ES-I3 (cell line): ENCODE measurements at regions not wholly inside any gene's neighbourhood (a gene's known extent, or its start where the extent isn't known, plus 50 kb on each side); places are given as distances from the start of the nearest gene placed in this dataset.

ENCODE experiments used
- H3K36me3 ChIP-seq: 2 replicates; pipeline ENCODE4 v1.6.1; 2013; ENCODE audit warnings: mild to moderate bottlenecking, low read length, control low read depth, moderate library complexity; ENCODE audit not compliant: insufficient read depth
- H3K4me1 ChIP-seq: 2 replicates; pipeline ENCODE4 v1.6.1; 2013; ENCODE audit warnings: mild to moderate bottlenecking, control low read depth, low read length; ENCODE audit not compliant: insufficient read depth
- H3K9ac ChIP-seq: 2 replicates; pipeline ENCODE4 v1.6.1; 2013; ENCODE audit warnings: low read depth, mild to moderate bottlenecking, low read length, moderate library complexity
- H3K9me3 ChIP-seq: 2 replicates; pipeline ENCODE4 v1.6.1; 2013; ENCODE audit warnings: mild to moderate bottlenecking, low read length, moderate library complexity; ENCODE audit not compliant: control insufficient read depth, insufficient read depth

DNA sequence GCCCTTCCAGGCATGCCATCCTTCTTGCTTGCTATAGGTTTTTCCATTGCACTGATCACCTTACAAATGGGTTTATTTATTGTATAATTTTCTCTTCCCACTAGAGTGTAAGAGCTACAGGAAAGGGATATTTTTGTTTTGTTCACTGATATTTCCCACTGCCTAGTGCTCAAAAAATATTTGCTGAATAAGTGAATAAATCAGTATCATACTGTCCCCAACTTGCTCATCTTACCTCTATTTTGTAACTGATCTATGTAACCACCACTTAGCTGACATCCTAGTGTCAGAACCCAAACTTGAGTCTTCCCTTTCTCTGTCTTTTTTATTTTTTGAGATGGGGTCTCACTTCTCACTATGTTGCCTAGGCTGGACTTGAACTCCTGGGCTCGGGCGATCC lies 87.6 kb upstream of the TBC1D3K start:
- H3K9ac ChIP-seq = no peak overlapping the region
- no peaks in the 10 kb centered on the region for H3K4me1 ChIP-seq
- no peaks in the 10 kb centered on the region for H3K36me3 ChIP-seq
- H3K9me3 ChIP-seq = no peaks in the 10 kb centered on the region

DNA sequence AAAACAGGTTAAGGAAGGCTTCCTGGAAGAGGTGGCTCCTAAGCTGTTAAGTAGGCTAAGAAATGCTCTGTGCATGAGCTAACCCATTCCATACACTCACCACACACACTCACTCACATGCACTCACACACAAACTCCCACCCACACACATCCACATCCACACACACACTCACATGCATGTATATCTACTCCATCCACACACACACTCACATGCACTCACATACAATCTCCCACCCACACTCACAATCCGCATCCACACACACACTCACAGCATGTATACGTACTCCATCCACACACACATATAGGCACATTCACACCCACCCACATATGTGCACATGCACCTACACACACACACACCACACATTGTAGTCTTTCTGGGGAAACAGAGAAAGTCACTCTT lies 89.3 kb upstream of the HNF1B start:
- Histone ChIP-seq H3K36me3 (no peaks in the 10 kb centered on the region), H3K9ac (no peak overlapping the region), H3K9me3 (no peaks in the 10 kb centered on the region), H3K4me1 (peaks cover 10% of the 10 kb centered on the region)

DNA sequence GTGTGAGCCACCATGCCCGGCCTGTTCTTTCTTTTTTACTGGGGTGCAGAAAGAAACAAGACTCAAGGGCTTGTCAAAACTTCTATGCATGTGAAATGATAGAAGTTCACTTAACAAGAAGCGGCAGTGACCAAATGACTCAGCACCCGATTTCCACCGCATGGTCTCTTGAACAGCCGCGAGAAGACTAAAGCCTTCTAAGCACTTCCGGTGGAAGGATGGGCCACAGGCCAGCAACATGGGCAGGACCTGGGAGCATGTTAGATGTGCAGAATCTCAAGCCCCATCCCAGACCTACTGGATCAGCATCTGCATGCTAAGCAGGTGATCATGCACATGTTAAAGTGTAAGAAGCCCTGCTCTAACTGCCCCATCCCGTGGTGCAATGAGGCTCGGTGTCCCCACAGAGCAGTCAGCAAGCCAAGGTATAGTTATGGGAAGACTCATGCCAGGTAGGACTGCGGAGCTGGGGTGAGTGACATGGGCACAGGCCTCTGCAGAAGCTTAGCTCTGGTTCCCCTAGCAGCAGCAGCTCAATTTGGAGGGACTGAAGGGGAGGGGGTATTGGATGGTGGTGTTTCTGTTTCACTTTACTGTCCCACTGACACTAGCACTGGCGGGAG lies 88.5 kb upstream of the HNF1B start:
- no peak overlapping the region for H3K9ac ChIP-seq
- no peaks in the 10 kb centered on the region for H3K36me3 ChIP-seq
- no peaks in the 10 kb centered on the region for H3K9me3 ChIP-seq
- H3K4me1 ChIP-seq = peaks cover 18% of the 10 kb centered on the region

DNA sequence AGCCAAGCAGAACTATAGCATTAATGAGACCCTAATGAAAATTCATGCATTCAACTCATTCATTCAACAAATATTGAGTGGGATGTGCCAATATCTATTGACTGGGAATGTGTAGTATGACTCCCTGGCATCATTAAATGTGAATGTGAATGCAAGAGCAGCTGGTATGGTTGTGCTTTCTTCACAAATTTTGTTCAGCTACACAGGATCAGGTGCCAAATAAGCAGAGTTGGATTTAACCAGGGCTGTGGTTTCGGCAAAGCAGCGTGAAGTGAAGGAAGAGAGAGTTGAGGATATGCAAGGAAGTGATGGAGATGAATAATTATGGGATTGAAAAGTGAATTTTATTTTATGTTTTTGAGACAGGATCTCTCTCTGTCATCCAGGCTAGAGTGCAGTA lies 87.1 kb upstream of the HNF1B start:
- Histone ChIP-seq H3K4me1 (peaks cover 19% of the 10 kb centered on the region), H3K9me3 (no peaks in the 10 kb centered on the region), H3K36me3 (no peaks in the 10 kb centered on the region), H3K9ac (no peak overlapping the region)

- Histone ChIP-seq H3K4me1 (peaks cover 19% of the 10 kb centered on the region), H3K36me3 (no peaks in the 10 kb centered on the region), H3K9me3 (no peaks in the 10 kb centered on the region), H3K9ac (no peak overlapping the region)
These were observed 86.6 kb upstream of the HNF1B start for GRCh38 chr17:37831492-37831891.

DNA sequence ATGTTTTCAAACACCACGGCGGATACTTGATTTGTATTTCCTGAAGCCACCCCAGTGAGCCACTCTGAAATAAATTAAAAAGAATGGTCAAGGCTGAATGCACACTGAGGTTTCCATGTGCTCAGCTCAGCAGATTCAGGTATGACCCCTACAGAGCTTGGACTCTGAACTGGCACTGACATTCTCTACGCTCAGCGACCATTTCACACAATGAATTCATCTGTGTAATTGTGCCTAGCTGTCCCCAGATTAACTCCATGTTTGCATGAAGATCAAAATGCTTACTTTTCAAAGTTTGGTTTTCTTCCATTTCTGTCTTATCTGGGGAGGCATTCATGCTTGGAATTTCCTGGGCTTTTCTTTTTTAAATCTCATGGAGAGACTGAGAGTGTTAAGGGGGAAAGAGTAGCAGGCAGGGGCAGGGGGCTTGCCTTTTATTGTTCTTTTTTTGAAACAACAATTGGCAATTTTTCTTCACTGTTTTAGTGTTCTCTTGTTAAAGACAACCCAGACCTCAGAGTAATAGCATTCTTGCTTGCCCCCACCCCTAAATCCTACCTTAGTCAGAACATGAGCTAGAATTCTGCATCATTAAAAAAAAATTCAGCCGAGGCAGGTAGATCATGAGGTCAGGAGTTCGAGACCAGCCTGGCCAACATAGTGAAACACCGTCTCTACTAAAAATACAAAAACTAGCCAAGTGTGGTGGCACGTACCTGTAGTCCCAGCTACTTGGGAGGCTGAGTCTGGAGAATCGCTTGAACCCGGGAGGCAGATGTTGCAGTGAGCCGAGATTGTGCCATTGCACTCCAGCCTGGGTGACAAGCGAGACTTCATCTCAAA lies 85.5 kb upstream of the HNF1B start:
- H3K36me3 ChIP-seq = no peaks in the 10 kb centered on the region
- H3K9ac ChIP-seq = no peak overlapping the region
- no peaks in the 10 kb centered on the region for H3K9me3 ChIP-seq
- H3K4me1 ChIP-seq = peaks cover 22% of the 10 kb centered on the region

DNA sequence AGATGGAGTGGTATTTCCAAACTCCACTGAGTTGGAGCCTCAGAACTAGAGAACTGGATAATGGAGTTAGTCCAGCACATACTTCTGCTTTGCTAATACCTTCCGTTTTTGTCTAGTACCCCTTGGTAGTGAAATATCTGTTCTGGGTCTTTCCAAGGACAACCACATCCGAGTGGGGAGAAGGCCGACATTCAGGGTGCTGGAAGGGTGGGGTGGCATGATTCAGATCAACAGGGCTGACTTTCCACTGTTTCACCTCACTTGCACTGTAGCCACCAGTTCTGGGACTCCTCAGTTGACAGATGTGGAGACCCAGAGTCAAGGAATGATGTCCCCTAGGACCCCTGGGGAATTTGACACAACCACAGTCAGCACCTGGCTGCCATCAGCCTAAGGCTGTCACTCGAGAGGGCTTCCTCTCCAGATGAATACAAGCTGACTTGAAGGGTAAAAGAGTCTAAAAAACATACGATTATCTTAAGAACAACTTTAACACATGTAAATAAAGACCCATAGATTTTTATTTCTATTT lies 84.8 kb upstream of the HNF1B start:
- H3K36me3 ChIP-seq = no peaks in the 10 kb centered on the region
- H3K9ac ChIP-seq = no peak overlapping the region
- H3K4me1 ChIP-seq = peaks cover 28% of the 10 kb centered on the region
- no peaks in the 10 kb centered on the region for H3K9me3 ChIP-seq

DNA sequence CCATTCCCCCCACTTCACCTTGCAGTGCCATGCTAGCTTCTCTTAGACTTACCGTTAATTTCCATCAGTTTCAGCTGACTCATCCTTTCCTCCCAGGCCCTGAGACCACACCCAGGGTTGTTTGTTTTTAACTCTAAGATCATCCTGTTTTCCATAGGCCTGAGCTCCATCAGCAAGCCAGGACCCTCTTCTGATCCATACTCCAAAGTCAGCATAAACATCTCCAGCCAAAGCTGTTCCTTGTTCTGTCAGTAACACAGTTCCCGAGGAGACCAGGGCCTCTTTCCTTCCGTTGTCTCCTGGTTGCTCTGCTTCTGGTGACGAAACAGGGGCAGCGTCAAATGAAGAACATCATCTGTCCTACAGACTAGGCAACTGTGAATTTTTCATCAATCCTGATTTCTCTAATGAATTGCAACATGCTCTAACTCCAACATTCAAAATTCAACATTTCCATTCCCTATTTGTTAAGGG lies 83.8 kb upstream of the HNF1B start:
- Histone ChIP-seq H3K9ac (no peak overlapping the region), H3K9me3 (no peaks in the 10 kb centered on the region), H3K36me3 (no peaks in the 10 kb centered on the region), H3K4me1 (peaks cover 31% of the 10 kb centered on the region)

GRCh38 chr17:37827905-37828650 lies 83.2 kb upstream of the HNF1B start:
- H3K36me3 ChIP-seq = no peaks in the 10 kb centered on the region
- no peaks in the 10 kb centered on the region for H3K9me3 ChIP-seq
- H3K4me1 ChIP-seq = peaks cover 31% of the 10 kb centered on the region
- no peak overlapping the region for H3K9ac ChIP-seq

DNA sequence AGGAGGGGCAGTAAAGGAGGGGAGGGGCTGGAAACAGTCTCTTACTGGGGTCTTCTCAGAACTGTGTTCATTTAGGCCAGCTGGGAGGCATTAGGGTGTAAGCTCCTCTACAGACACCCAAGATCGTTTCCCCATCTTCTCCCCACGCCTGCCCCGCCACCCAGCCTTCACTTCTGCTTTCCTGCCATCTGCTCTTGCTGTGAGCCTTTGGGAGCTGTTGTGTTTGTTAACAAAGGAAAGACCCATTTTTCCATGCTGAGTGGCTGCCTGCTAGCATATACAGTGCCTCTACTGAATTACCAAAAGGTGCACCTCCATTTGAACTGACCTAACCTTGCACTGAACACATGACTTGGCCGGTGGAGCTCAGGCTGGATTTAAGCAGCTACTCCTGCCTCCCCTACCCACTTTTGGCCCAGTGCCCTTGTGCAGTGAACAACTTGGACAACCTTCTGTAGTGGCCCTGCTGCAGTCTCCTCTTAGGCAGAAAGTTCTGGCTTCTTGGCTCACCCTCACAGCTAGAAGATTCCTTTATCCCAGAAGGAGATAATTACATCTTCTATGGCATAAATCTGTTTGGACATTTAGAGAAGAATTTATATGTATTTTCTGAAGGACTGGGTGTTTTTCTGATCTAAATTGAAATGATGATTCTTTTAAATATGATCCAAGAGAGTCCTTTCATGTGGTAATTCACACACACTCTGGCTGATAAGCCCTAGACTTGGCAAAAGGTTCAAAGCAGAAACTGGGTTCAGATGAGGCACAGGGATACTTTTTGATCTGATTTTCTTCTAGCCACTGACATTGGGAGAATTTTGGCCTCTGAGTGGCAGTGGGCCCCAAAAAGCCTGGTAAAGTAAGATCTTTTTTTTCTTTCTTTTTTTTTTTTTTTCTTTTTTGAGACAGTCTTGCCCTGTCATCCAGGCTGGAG lies 81.9 kb upstream of the HNF1B start:
- Histone ChIP-seq H3K9ac (no peak overlapping the region), H3K36me3 (no peaks in the 10 kb centered on the region), H3K4me1 (peaks cover 31% of the 10 kb centered on the region)

DNA sequence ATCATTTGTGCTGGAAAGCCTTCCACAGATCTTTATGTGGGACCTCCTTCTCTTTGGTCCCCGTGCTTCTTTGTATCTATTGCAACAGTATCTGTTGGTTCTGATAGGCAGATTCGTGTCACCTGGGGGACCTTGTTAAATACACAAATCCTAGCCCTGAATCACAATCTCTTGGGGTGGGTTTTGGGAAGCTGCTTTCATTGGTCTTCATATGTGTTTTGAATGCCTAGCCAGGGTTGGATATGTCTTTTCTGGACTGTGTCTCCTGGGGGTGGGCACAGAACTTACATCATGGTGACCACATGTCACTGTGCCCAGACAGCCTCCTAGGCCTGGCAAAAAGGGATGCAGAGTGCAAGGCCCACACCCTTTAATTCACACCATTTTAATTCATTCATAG lies 81.0 kb upstream of the HNF1B start:
- H3K9me3 ChIP-seq = no peaks in the 10 kb centered on the region
- H3K4me1 ChIP-seq = peaks cover 31% of the 10 kb centered on the region
- H3K9ac ChIP-seq = no peak overlapping the region
- H3K36me3 ChIP-seq = no peaks in the 10 kb centered on the region

More for the DNA sequence above, 81.9 kb upstream of the HNF1B start:
- no peaks in the 10 kb centered on the region for H3K9me3 ChIP-seq

- H3K9ac ChIP-seq = no peak overlapping the region
- no peaks in the 10 kb centered on the region for H3K36me3 ChIP-seq
- H3K4me1 ChIP-seq = peaks cover 28% of the 10 kb centered on the region
- no peaks in the 10 kb centered on the region for H3K9me3 ChIP-seq
These were observed 80.0 kb upstream of the HNF1B start for GRCh38 chr17:37824534-37825485.

DNA sequence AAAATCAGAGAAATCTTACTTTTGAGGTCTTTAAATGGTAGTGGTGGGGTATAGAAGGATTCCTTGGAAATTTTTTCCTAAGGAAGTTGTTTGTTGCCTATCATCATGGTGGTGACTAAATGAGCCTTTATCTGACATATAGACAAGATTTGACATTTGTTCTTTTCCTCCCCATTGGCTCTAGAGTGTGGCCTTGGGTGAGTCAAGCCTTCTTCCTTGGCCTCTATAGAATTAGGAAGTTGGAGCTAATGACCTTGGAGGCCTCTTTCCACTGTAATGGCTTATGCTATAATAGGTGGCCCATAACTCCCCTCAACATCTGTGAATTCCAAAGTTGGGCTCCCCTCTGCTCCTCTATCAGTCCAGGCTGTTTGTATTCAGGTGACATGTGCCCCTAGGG lies 79.1 kb upstream of the HNF1B start:
- no peaks in the 10 kb centered on the region for H3K9me3 ChIP-seq
- H3K36me3 ChIP-seq = no peaks in the 10 kb centered on the region
- no peak overlapping the region for H3K9ac ChIP-seq
- H3K4me1 ChIP-seq = peaks cover 20% of the 10 kb centered on the region
